NOMO-1 (cell line): ENCODE measurements at regions not wholly inside any gene's neighbourhood (a gene's known extent, or its start where the extent isn't known, plus 50 kb on each side); places are given as distances from the start of the nearest gene placed in this dataset.
"Not testable (repeated sequence)": the region's sequence is repeated elsewhere in the genome, so short reads cannot be mapped to it uniquely, and the experiment has no call there.

Experiments
- DNase-seq, 2 experiments: peaks; one replicate each; lab custom pipeline; 2025; ENCODE audit not compliant: unreplicated experiment in 2 of 2; lab: John Stamatoyannopoulos, UW

DNA sequence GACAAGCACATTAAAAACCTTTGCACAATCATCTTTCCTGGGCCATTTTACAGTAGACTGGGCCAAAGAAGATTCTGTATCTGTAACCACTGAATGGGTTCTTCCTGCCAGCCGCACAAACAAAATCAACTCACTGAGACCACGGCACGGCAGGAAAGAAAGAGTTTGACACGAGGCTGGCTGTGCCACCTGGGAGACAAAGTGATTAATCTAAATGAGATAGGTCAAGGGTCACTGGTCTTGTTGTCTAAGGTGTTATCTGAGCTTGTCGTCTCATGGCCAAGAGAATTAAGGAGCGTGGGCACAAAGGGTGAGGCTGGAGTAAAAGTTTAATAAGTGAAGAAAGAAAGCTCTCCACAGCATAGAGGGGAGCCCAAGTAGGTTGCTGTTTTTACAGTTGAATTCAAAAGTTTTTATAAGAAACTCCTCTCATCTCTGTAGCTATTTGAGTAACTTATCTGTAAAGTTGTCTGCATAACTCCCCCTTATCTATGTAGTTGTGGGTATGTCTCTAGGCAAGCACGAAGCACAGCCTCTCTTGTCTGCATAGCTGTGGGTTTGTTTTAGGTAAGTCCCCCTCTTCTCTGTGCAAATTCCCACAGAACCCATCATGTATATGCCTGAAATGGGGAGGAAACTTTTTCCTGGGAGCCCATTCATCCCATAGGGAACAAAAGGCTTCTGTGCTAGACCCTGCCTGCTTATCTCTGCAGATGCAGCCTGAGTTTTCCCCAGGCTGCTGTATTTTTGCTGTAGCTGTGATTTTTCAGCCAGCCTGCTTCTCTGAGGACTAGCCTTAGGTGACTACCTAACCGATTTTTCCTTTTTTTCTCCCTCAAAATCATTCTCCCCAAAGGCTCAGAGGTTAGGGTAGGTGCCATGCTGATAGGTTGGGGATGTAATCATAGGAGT, 1314.6 kb upstream of the TMEM132C start:
- no peak for DNase-seq

DNA sequence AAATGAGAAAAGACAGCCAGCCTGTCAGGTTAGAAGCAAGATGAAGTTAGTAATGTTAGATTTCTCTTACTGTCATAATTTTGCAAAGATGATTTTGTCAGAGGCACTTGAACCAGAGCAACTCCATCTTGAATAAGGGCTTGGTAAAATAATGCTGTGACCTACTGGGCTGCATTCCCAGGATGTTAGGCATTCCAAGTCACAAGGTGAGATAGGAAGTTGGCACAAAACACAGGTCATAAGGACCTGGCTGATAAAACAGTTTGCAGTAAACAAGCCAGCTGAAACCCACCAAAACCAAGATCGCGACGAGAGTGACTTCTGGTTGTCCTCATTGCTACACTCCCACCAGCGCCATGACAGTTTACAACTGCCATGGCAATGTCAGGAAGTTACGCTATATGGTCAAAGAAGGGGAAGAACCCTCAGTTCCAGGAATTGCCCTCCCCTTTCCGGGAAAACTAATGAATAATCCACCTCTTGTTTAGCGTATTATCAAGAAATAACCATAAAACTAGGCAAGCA, 1313.5 kb upstream of the TMEM132C start:
- DNase-seq: no peak

DNA sequence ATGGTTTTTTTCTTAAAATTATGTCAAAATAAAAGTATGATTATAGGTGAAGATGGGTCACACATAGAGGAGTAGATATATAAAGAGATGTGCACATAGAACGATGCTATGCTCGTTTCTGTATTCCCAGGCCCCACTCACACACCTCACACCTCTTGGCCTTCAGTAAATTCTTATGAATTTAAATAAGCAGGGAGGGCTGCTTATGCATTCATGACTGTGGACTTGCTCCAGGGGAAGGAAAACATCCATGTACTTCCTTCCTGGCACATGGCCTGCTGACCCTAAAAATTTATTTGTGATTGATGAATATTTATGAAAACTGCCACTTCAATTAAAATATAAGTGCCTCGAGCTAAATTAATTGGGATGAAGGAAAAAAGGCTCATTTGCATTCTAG, 1306.7 kb upstream of the TMEM132C start:
- no peak for DNase-seq

- no peak for DNase-seq
These were observed 1306.3 kb upstream of the TMEM132C start for GRCh38 chr12:126960709-126961108.

DNA sequence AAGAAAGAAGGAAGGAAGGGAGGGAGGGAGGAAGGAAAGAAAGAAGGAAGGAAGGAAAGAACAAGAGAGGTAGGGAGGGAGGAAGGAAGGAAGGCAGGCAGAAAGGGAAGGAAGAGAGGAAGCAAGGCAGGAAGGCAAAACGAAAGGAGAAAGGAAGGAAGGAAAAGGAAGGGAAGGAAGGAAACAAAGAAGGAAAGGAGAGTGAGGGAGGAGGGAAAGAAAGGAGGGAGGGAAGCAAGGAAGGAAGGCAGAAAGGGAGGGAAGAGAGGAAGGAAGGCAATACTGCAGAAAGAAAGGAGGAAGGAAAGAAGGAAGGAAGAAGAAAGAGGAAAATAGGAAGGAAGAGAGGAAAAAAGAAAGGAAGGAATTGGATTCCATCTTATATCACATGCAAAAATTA, 1303.1 kb upstream of the TMEM132C start:
- DNase-seq: no peak

- no peak for DNase-seq
These were observed 1300.5 kb upstream of the TMEM132C start for GRCh38 chr12:126966498-126966897.

- DNase-seq: no peak
These were observed 1299.8 kb upstream of the TMEM132C start for GRCh38 chr12:126967152-126967551.

DNA sequence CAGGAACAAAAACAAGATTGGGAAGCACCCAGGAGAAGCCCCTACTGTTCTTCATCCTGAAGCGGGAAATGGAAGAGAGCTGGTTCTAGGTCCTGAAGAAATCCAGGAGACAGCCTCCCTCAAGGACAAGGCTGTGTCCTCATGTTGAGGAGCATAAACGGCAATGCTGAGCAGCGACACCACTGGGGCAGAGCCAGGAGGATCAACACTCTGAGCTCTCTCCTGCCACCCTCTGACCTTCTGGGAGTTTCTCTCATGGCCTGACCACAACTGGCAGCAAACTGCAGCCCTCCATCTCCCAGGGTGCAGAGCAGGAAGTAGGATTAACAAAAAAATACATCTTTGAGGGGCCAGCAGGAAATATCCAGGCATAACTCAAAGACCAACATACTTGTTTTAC, 1292.2 kb upstream of the TMEM132C start:
- DNase-seq: no peak

DNA sequence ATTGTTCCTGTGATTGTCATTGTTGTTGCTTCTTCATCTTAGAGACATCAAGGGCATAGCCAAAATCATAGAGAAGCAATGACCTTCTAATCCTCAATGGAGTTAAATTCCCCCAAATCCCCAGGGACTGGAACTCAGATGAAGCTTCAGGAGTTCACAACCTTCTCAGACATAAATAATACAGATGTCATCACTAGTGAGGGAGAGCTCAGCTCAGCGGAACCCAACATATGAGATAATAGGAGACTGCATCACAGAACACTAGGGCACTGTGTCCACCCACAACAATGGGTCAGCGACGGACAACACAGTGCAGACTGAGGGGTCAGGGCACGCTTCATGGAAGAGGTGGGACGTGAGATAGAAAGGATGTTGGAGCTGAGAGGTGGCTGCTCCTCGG, 1290.4 kb upstream of the TMEM132C start:
- no peak for DNase-seq

GRCh38 chr12:126979564-126979963, 1287.4 kb upstream of the TMEM132C start:
- not testable (repeated sequence) for DNase-seq

DNA sequence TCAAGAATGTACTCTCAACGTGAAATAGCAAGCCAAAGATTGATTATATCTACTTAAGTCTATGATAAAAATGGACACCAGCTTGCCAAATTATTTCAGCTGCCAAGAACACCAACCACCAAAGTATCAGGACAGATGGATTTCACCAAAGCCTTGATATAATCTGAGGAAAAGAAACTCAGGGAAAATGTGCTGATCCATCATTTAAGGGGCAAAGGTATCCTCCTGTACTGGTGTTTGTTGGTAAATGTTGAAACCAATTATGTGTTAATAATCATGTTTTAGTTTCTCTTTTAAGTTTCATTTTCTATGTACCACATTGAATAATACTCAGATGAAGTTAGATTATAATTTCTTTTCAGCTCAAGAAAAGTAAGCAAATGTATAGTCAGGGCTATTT, 1284.3 kb upstream of the TMEM132C start:
- no peak for DNase-seq

- DNase-seq: not testable (repeated sequence)
These were observed 1283.2 kb upstream of the TMEM132C start for GRCh38 chr12:126983735-126984134.

- DNase-seq: not testable (repeated sequence)
These were observed 1281.3 kb upstream of the TMEM132C start for GRCh38 chr12:126985663-126986062.

- DNase-seq: no peak
These were observed 1277.4 kb upstream of the TMEM132C start for GRCh38 chr12:126989532-126989931.

GRCh38 chr12:126993898-126994297, 1273.1 kb upstream of the TMEM132C start:
- DNase-seq: no peak

- no peak for DNase-seq
These were observed 1272.4 kb upstream of the TMEM132C start for GRCh38 chr12:126994599-126994998.

DNA sequence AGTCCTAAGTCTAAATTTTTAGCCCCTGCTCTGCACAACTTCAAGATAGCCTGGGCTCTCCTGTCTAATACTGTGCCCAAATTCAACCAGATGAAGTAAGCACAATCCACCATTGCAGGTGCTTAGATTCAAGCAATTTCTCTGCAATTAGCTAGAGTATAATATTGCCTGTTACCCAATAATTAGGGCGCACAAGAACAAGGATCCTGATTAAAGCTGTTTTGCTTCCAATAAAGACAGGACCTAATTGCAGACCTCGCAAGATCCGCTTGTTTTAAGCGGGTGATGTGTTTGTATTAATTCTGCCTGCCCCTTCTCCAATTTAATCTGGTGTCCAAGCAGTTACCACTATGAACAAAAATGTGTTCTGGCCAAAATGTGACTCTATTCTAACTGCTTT, 1268.9 kb upstream of the TMEM132C start:
- DNase-seq: no peak

DNA sequence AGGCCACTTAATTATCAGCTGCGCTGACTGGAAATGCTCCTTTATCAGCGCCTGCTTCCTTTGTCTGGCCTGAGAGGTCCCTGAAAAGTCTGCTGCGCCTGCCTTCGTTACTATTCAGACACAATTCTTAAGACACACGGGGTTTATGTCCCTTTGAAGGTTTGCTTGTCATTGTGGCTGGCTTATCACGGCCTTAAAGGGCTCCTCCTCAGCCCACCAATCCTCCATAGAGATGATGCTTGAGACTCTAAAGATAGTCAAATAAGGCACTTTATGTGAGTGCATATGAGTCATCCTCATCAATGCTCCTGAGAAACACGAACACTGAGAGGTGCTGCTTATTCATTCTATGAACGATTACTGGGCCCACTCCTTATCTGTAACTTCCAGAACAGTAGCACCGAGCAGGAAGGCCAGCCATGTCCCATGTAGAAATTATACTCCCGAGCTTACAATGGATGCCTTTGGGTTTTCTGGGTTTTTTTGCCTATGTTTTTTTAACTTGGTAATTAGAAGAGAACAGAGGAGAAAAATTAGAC, 1268.2 kb upstream of the TMEM132C start:
- DNase-seq: no peak

DNA sequence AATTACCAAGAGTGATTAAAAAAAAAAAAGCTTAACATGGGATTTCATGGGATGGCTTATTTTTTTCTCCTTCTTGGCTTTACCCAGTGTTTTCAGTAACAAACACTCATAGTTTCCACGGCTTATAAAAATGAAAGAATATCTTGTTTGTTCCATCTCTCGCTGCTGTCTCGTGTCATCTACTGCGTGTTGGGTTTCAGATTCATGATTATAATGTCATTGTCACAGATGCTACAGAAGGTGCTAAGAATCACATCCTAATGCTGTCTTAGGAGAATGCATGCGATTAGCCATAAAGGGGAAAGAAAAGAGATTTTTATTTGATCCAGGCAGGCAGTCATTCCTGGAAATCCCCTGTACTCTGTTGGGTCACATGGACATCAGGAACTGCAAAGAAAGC, 1267.6 kb upstream of the TMEM132C start:
- no peak for DNase-seq

GRCh38 chr12:127005406-127005805, 1261.6 kb upstream of the TMEM132C start:
- DNase-seq: no peak

- no peak for DNase-seq
These were observed 1260.0 kb upstream of the TMEM132C start for GRCh38 chr12:127006972-127007371.

GRCh38 chr12:127008755-127009403, 1258.1 kb upstream of the TMEM132C start:
- no peak for DNase-seq
